Breast epithelium (tissue), 4 donors: ENCODE measurements at regions not wholly inside any gene's neighbourhood (a gene's known extent, or its start where the extent isn't known, plus 50 kb on each side); places are given as distances from the start of the nearest gene placed in this dataset.
"Not testable (repeated sequence)": the region's sequence is repeated elsewhere in the genome, so short reads cannot be mapped to it uniquely, and the experiment has no call there.

Experiments used
- DNase-seq, 2 donors: peaks; one replicate each; pipeline ENCODE4 v3.0.0-alpha.2; 2019; ENCODE audit warnings: low spot score in 2 of 2
- H3K27ac ChIP-seq, 2 donors: fragments of 200-600 bp; sonication (generic) in 1 of 2; one replicate each; pipeline ENCODE4 v1.5.1; 2016 to 2019; ENCODE audit warnings: mild to moderate bottlenecking in 1 of 2
- H3K27me3 ChIP-seq, 2 donors: fragments of 200-600 bp; sonication (generic) in 1 of 2; one replicate each; pipeline versions ENCODE4 v1.5.1 to v1.6.0; 2017 to 2019; ENCODE audit warnings: control low read depth in 1 of 2, mild to moderate bottlenecking in 1 of 2
- H3K36me3 ChIP-seq: fragments of 200-600 bp; one replicate; pipeline ENCODE4 v1.5.1; 2019
- H3K4me1 ChIP-seq, 2 donors: fragments of 200-600 bp; sonication (generic); one replicate each; pipeline ENCODE4 v1.5.1; 2016 to 2019; ENCODE audit warnings: control low read depth in 1 of 2
- H3K4me3 ChIP-seq, 3 donors: fragments of 200-600 bp; sonication (generic); 1 replicate in 2 of 3; 2 replicates in 1 of 3; pipeline ENCODE4 v1.5.1; 2016 to 2019; ENCODE audit warnings: mild to moderate bottlenecking in 3 of 3, moderate library complexity in 2 of 3
- H3K9me3 ChIP-seq, 2 donors: fragments of 200-600 bp; sonication (generic) in 1 of 2; one replicate each; pipeline ENCODE4 v1.5.1; 2016 to 2019; ENCODE audit warnings: control low read depth in 1 of 2
- POLR2A ChIP-seq: fragments of 450-650 bp; IDR thresholded peaks from one replicate; pipeline ENCODE4 v1.6.1; 2016; ENCODE audit warnings: antibody characterized with exemption, mild to moderate bottlenecking, moderate library complexity
- POLR2AphosphoS5 ChIP-seq, 3 donors: sonication (generic); formaldehyde crosslinking; IDR thresholded peaks; one replicate each; pipeline ENCODE4 v1.6.1; 2017; ENCODE audit warnings: antibody characterized with exemption in 3 of 3
- intact Hi-C: fragments of 100-400 bp; cut with DNase I; formaldehyde crosslinking; loops from one replicate; pipeline ENCODE4 v1.15.1; 2023; ENCODE audit warnings: low total_unique reads
- TF ChIP-seq, protein P1 (sequence below), 3 donors: fragments of 450-650 bp; IDR thresholded peaks; one replicate each; pipeline ENCODE4 v1.5.1; 2016 to 2017; ENCODE audit warnings: antibody characterized with exemption in 3 of 3, mild to moderate bottlenecking in 3 of 3, moderate library complexity in 3 of 3

DNA sequence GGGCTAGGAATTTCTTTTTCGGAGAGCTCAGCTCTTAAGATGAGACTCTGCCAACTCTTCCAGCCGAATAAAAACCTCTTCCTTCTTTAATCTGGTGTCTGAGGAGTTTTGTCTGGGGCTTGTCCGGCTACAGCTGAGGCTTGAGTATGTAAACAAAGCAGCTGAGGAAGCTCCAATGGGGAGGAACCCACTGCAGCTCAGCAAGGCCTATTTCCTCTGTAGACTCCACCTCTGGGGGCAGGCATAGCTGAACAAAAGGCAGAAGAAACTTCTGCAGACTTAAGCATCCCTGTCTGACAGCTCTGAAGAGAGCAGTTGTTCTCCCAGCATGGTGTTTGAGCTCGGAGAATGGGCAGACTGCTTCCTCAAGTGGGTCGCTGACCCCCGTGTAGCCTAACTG is 838.7 kb downstream of the CCDC85A start:
- Histone ChIP-seq H3K9me3 (peaks cover 0 to 20% of the 10 kb centered on the region in 2 donors), H3K27me3 (no peaks in the 10 kb centered on the region), H3K4me1 (no peaks in the 10 kb centered on the region), H3K36me3 (no peaks in the 10 kb centered on the region), H3K27ac (no peak overlapping the region), H3K4me3 (no peak overlapping the region)
- TF ChIP-seq POLR2AphosphoS5 (IDR thresholded peaks at IDR 0.05): no peak
- no peak for TF ChIP-seq POLR2A
- TF ChIP-seq, protein P1, sequence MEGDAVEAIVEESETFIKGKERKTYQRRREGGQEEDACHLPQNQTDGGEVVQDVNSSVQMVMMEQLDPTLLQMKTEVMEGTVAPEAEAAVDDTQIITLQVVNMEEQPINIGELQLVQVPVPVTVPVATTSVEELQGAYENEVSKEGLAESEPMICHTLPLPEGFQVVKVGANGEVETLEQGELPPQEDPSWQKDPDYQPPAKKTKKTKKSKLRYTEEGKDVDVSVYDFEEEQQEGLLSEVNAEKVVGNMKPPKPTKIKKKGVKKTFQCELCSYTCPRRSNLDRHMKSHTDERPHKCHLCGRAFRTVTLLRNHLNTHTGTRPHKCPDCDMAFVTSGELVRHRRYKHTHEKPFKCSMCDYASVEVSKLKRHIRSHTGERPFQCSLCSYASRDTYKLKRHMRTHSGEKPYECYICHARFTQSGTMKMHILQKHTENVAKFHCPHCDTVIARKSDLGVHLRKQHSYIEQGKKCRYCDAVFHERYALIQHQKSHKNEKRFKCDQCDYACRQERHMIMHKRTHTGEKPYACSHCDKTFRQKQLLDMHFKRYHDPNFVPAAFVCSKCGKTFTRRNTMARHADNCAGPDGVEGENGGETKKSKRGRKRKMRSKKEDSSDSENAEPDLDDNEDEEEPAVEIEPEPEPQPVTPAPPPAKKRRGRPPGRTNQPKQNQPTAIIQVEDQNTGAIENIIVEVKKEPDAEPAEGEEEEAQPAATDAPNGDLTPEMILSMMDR (IDR thresholded peaks at IDR 0.05): no peak
- no peak for DNase-seq
- intact Hi-C loops: no loop called here

DNA sequence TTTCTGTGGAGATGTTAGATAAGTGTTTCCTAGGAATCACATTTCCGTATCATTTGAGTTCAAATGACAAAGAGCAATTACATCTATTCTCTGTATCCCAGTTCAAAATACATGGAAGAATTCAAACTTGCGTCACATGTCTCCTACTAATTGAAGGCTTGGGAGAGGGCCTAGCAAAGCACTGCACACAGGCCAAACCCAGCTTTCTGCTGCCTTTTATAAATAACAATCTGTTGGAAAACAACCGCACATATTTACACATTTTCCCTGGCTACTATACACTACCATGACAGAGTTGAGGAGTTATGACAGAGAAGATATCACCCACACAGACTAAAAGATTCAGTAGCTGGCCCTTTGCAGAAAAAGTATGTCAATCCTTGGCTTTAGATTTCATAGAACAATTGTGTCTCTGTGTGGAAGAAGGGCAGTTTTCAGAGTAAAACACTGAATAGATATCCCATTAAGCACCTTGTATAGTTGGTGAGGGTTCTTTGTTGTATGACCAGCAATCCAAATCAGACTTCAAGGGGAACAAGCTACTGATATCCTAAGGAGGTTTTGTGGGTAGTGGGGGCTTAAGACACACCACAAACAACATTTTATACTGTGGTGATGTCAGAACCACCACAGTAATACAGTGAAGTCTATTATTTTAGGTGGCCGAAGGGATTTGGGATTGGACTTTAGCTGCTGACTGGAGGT is 861.3 kb downstream of the CCDC85A start:
- H3K36me3 ChIP-seq: no peaks in the 10 kb centered on the region
- no peak for DNase-seq
- intact Hi-C loops: no loop called here
- no peaks in the 10 kb centered on the region for H3K9me3 ChIP-seq
- H3K4me1 ChIP-seq: no peaks in the 10 kb centered on the region
- no peak overlapping the region for H3K4me3 ChIP-seq
- no peak overlapping the region for H3K27ac ChIP-seq
- H3K27me3 ChIP-seq: no peaks in the 10 kb centered on the region
- TF ChIP-seq POLR2A (no peak), POLR2AphosphoS5 (IDR thresholded peaks at IDR 0.05) (no peak)
- TF ChIP-seq, protein P1 (IDR thresholded peaks at IDR 0.05): no peak

DNA sequence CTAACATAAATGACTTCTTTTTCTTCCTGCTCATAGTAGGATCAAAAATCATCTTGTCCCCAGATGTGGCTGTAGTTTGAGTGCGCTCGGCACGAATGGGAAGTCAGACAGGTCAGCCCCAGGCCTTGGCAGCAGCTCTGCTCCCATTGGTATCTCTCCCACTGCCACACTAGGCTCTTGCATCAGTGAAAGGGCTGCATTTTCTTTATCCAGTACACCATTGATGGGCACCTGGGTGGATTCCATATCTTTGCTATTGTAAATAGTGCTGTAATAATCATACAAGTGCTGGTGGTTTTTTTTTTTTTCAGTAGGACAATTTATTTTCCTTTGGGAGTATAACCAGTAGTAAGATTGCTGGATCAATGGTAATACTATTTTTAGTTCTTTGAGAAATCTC is 865.5 kb downstream of the CCDC85A start:
- TF ChIP-seq POLR2A: no peak
- no peak for TF ChIP-seq POLR2AphosphoS5 (IDR thresholded peaks at IDR 0.05)
- TF ChIP-seq, protein P1 (IDR thresholded peaks at IDR 0.05): no peak
- no peak for DNase-seq
- no peaks in the 10 kb centered on the region for H3K27me3 ChIP-seq
- intact Hi-C loops: no loop called here
- H3K9me3 ChIP-seq: no peaks in the 10 kb centered on the region
- H3K4me3 ChIP-seq: no peak overlapping the region
- no peaks in the 10 kb centered on the region for H3K4me1 ChIP-seq
- no peaks in the 10 kb centered on the region for H3K36me3 ChIP-seq
- no peak overlapping the region for H3K27ac ChIP-seq

DNA sequence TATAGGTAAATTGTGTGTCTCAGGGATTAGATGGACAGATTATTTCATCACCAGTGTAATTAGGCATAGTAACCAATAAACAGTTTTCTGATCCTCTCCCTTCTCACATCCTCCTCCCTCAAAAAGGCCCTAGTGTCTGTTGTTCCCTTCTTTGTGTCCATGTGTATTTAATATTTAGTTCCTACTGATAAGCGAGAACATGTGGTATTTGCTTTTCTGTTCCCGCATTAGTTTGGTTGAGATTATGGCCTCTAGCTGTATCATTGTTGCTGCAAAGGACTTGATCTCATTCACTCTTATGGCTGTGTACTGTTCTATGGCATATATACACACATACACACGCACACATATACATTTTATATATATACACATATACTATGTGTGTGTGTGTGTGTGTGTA is 866.2 kb downstream of the CCDC85A start:
- Histone ChIP-seq H3K4me1 (no peaks in the 10 kb centered on the region), H3K27me3 (no peaks in the 10 kb centered on the region), H3K9me3 (no peaks in the 10 kb centered on the region), H3K27ac (no peak overlapping the region), H3K4me3 (no peak overlapping the region), H3K36me3 (no peaks in the 10 kb centered on the region)
- intact Hi-C loops: no loop called here
- DNase-seq: no peak
- TF ChIP-seq POLR2AphosphoS5 (IDR thresholded peaks at IDR 0.05) (no peak), POLR2A (no peak)
- TF ChIP-seq, protein P1 (IDR thresholded peaks at IDR 0.05): no peak

DNA sequence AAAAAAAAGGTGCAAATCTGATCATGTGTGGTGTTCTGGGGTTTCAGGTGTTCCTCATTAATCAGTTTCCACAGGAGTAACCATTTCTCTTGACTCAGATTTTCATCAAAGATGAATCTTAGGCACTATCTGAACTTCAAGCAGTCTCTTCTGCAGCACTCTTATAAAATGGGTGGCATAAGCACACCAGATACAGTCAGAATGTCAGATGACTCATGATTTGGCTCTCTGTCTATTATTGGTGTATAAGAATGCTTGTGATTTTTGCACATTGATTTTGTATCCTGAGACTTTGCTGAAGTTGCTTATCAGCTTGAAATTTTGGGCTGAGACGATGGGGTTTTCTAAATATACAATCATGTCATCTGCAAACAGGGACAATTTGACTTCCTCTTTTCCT is 882.5 kb downstream of the CCDC85A start:
- H3K9me3 ChIP-seq, H3K4me3 ChIP-seq, H3K4me1 ChIP-seq, intact Hi-C loops, H3K36me3 ChIP-seq, H3K27ac ChIP-seq, DNase-seq, H3K27me3 ChIP-seq: not testable (repeated sequence)

DNA sequence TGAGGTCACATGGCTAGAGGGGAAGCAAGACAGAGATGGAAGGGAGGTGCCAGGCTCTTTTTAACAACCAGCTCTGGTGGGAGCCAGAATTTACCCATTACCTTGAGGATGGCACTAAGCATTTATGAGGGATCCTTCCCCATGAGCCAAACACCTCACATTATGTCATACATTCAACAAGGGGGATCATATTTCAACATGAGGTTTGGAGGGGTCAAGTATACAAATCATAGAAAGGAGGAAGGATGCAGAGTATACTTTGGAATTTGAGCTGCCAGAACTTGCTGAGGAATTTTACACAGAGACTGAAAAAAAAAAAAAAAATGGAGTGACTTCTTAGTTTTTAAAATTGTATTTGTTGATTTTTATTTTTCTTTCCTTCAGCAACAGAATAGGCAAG is 891.4 kb downstream of the CCDC85A start:
- Histone ChIP-seq H3K27ac (no peak overlapping the region), H3K4me1 (no peaks in the 10 kb centered on the region), H3K9me3 (no peaks in the 10 kb centered on the region), H3K27me3 (no peaks in the 10 kb centered on the region), H3K36me3 (no peaks in the 10 kb centered on the region), H3K4me3 (no peak overlapping the region)
- DNase-seq: no peak
- TF ChIP-seq, protein P1 (IDR thresholded peaks at IDR 0.05): no peak
- TF ChIP-seq POLR2A: no peak
- TF ChIP-seq POLR2AphosphoS5 (IDR thresholded peaks at IDR 0.05): no peak
- intact Hi-C loops: no loop called here
